Ovary (tissue), 7 donors: ENCODE measurements at regions not wholly inside any gene's neighbourhood (a gene's known extent, or its start where the extent isn't known, plus 50 kb on each side); places are given as distances from the start of the nearest gene placed in this dataset.

Source experiments
- DNase-seq, 5 donors: peaks; one replicate each; pipeline ENCODE4 v3.0.0-alpha.2; 2019 to 2020
- H3K27ac ChIP-seq, 2 donors: fragments of 200-600 bp; one replicate each; pipeline versions ENCODE4 v1.5.1 to v1.8.0; 2019 to 2022
- H3K27me3 ChIP-seq: fragments of 200-600 bp; one replicate; pipeline ENCODE4 v1.8.0; 2022
- H3K36me3 ChIP-seq: fragments of 200-600 bp; sonication (generic); one replicate; pipeline ENCODE4 v1.5.1; 2019
- H3K4me1 ChIP-seq: one replicate; pipeline ENCODE4 v1.8.1; 2013; ENCODE audit warnings: mild to moderate bottlenecking, moderate library complexity; ENCODE audit not compliant: insufficient read depth
- H3K4me3 ChIP-seq: fragments of 200-600 bp; sonication (generic); one replicate; pipeline ENCODE4 v1.5.1; 2017
- H3K9me3 ChIP-seq, 2 donors: fragments of 200-600 bp in 1 of 2; sonication (generic) in 1 of 2; one replicate each; pipeline versions ENCODE4 v1.5.1 to v1.8.1; 2013 to 2019; ENCODE audit warnings: mild to moderate bottlenecking in 1 of 2, moderate library complexity in 1 of 2
- CTCF ChIP-seq, 3 donors: fragments of 450-650 bp in 2 of 3; fragments of 200-600 bp in 1 of 3; IDR thresholded peaks; one replicate each; pipeline versions ENCODE4 v1.5.1 to v1.8.0; 2016 to 2022; ENCODE audit warnings: antibody characterized with exemption in 3 of 3, mild to moderate bottlenecking in 1 of 3
- EP300 ChIP-seq: sonication (generic); formaldehyde crosslinking; IDR thresholded peaks from one replicate; pipeline ENCODE4 v1.6.1; 2017; ENCODE audit warnings: antibody characterized with exemption
- POLR2A ChIP-seq: fragments of 450-650 bp; IDR thresholded peaks from one replicate; pipeline ENCODE4 v1.6.1; 2017; ENCODE audit warnings: antibody characterized with exemption, mild to moderate bottlenecking, moderate library complexity
- WGBS, 3 donors: extraction: QIAGEN DNeasy Blood & Tissue Kit in 1 of 3; methylation state at CpG; one replicate each; pipeline versions ENCODE4 v1.1.5 to v1.1.7; 2013 to 2017; 5-methylcytosine and 5-hydroxymethylcytosine counted together
- intact Hi-C, 4 donors: fragments of 100-400 bp; cut with DNase I; formaldehyde crosslinking; loops; one replicate each; pipeline versions ENCODE4 v1.11.0 to v1.15.1; 2022 to 2023
- donor health status: DM: no; HTN: no; CAD: no; lungs with moderate emphysema.
- donor health status: DM: no; HTN: no; CAD: no.
- donor health status: Bipolar disorder and iron deficiency.
- donor health status: DM: no; HTN: no; CAD: no.
- donor health status: DM: yes; HTN: yes; CAD: no.

GRCh38 chr13:83816081-83816480 lies 66.2 kb downstream of the SLITRK1 start:
- DNase-seq, result no peak
- TF ChIP-seq EP300 (no peak), CTCF (IDR thresholded peaks at IDR 0.05) (no peak), POLR2A (no peak)
- Histone ChIP-seq H3K27ac (no peak overlapping the region), H3K36me3 (no peaks in the 10 kb centered on the region), H3K27me3 (no peaks in the 10 kb centered on the region), H3K4me1 (no peaks in the 10 kb centered on the region), H3K4me3 (no peak overlapping the region), H3K9me3 (no peaks in the 10 kb centered on the region)
- intact Hi-C loops, result no loop called here
- 51 to 68% (median 60%) methylated on average over 2 of the region's 2 CpGs for WGBS, 3 donors

- H3K4me1 ChIP-seq, result no peaks in the 10 kb centered on the region
- 73 to 81% (median 80%) methylated on average over 1 of the region's 1 CpG for WGBS, 3 donors
- no peaks in the 10 kb centered on the region for H3K27me3 ChIP-seq
- H3K4me3 ChIP-seq, result no peak overlapping the region
- H3K27ac ChIP-seq, result no peak overlapping the region
- DNase-seq, result no peak
- intact Hi-C loops, result no loop called here
- no peaks in the 10 kb centered on the region for H3K9me3 ChIP-seq
- no peaks in the 10 kb centered on the region for H3K36me3 ChIP-seq
- TF ChIP-seq EP300 (no peak), CTCF (IDR thresholded peaks at IDR 0.05) (no peak), POLR2A (no peak)
These were observed 66.7 kb downstream of the SLITRK1 start for GRCh38 chr13:83815598-83815997.

GRCh38 chr13:83810136-83810535 lies 72.1 kb downstream of the SLITRK1 start:
- 57 to 64% (median 59%) methylated on average over 2 of the region's 2 CpGs for WGBS, 3 donors
- Histone ChIP-seq H3K27me3 (no peaks in the 10 kb centered on the region), H3K9me3 (no peaks in the 10 kb centered on the region), H3K4me3 (no peak overlapping the region), H3K36me3 (no peaks in the 10 kb centered on the region), H3K27ac (no peak overlapping the region), H3K4me1 (no peaks in the 10 kb centered on the region)
- intact Hi-C loops, result no loop called here
- TF ChIP-seq POLR2A, result no peak
- no peak for TF ChIP-seq EP300
- TF ChIP-seq CTCF (IDR thresholded peaks at IDR 0.05), result no peak
- no peak for DNase-seq

- WGBS, 3 donors, result 61 to 70% (median 67%) methylated on average over 2 of the region's 2 CpGs
- Histone ChIP-seq H3K4me1 (no peaks in the 10 kb centered on the region), H3K27me3 (peaks cover 2% of the 10 kb centered on the region), H3K4me3 (no peak overlapping the region), H3K9me3 (no peaks in the 10 kb centered on the region), H3K27ac (no peak overlapping the region), H3K36me3 (no peaks in the 10 kb centered on the region)
- intact Hi-C loops, result no loop called here
- TF ChIP-seq POLR2A, result no peak
- no peak for TF ChIP-seq CTCF (IDR thresholded peaks at IDR 0.05)
- no peak for TF ChIP-seq EP300
- no peak for DNase-seq
These were observed 77.8 kb downstream of the SLITRK1 start for GRCh38 chr13:83804356-83804962.

GRCh38 chr13:83798731-83799130 lies 83.5 kb downstream of the SLITRK1 start:
- Histone ChIP-seq H3K4me1 (no peaks in the 10 kb centered on the region), H3K9me3 (no peaks in the 10 kb centered on the region), H3K27ac (no peak overlapping the region), H3K27me3 (peaks cover 2% of the 10 kb centered on the region), H3K36me3 (no peaks in the 10 kb centered on the region), H3K4me3 (no peak overlapping the region)
- 53 to 75% (median 60%) methylated on average over 1 of the region's 1 CpG for WGBS, 3 donors
- intact Hi-C loops, result no loop called here
- TF ChIP-seq POLR2A (no peak), CTCF (IDR thresholded peaks at IDR 0.05) (no peak), EP300 (no peak)
- DNase-seq, result no peak
